H1 (cell line): ENCODE measurements at regions not wholly inside any gene's neighbourhood (a gene's known extent, or its start where the extent isn't known, plus 50 kb on each side); places are given as distances from the start of the nearest gene placed in this dataset.

Source experiments
- CTCF ChIA-PET: fragments of 300-600 bp; sonication (Branson Sonifier 250); formaldehyde crosslinking; loops from one replicate; lab custom pipeline; 2021; ENCODE audit not compliant: partially characterized antibody; lab: Charles Lee
- POLR2A ChIA-PET: fragments of 300-600 bp; sonication (Branson Sonifier 250); formaldehyde crosslinking; loops from one replicate; lab custom pipeline; 2021; ENCODE audit warnings: inconsistent platforms; ENCODE audit not compliant: partially characterized antibody; lab: Charles Lee
- DNase-seq, 2 experiments: peaks; one replicate each; pipeline versions ENCODE4 v3.0.0 to v3.0.0-alpha.2; 2010 to 2022; ENCODE audit warnings: low spot score in 2 of 2, low read depth in 1 of 2, mixed read lengths in 1 of 2
- FAIRE-seq: peaks from 2 replicates; lab custom pipeline; 2011; peaks lifted over from hg19 to GRCh38; lab: Jason Lieb, UNC
- H2AFZ ChIP-seq: 2 replicates; pipeline ENCODE4 v1.8.1; 2012; ENCODE audit warnings: low read length, inconsistent platforms
- H2AK5ac ChIP-seq: 2 replicates; pipeline ENCODE4 v1.6.1; 2013; ENCODE audit warnings: low read depth, low read length
- H2BK120ac ChIP-seq: replicated peaks from 2 replicates; pipeline ENCODE3; 2013; ENCODE audit warnings: low read depth, low read length, inconsistent platforms
- H2BK12ac ChIP-seq: 2 replicates; pipeline ENCODE4 v1.6.1; 2013; ENCODE audit warnings: low read depth, low read length
- H2BK15ac ChIP-seq: 2 replicates; pipeline ENCODE4 v1.6.1; 2013; ENCODE audit warnings: low read length
- H2BK20ac ChIP-seq: 2 replicates; pipeline ENCODE4 v1.6.1; 2013; ENCODE audit warnings: low read length
- H2BK5ac ChIP-seq: 2 replicates; pipeline ENCODE4 v1.6.1; 2013; ENCODE audit warnings: low read depth, low read length
- H3K14ac ChIP-seq: 2 replicates; pipeline ENCODE4 v1.6.1; 2013; ENCODE audit warnings: inconsistent platforms; ENCODE audit not compliant: insufficient read length
- H3K18ac ChIP-seq: 2 replicates; pipeline ENCODE4 v1.6.1; 2013; ENCODE audit warnings: low read length; ENCODE audit errors: extremely low read depth
- H3K23ac ChIP-seq: 2 replicates; pipeline ENCODE4 v1.6.1; 2013; ENCODE audit warnings: inconsistent platforms; ENCODE audit not compliant: insufficient read length
- H3K23me2 ChIP-seq: 2 replicates; pipeline ENCODE4 v1.6.1; 2013; ENCODE audit warnings: low read depth, low read length
- H3K27ac ChIP-seq: 2 replicates; pipeline ENCODE4 v1.6.1; 2011; ENCODE audit warnings: low read depth, low read length, inconsistent platforms
- H3K27me3 ChIP-seq, 4 experiments: replicated peaks in 1 of 4; 1 replicate in 1 of 4; 2 replicates in 3 of 4; pipeline versions ENCODE4 v1.6.1 to v1.8.1; 2011 to 2013; ENCODE audit warnings: low read length in 3 of 4, mild to moderate bottlenecking in 3 of 4, inconsistent platforms in 2 of 4, mixed read lengths in 2 of 4, moderate library complexity in 1 of 4; ENCODE audit not compliant: control insufficient read depth in 3 of 4, insufficient read depth in 3 of 4; ENCODE audit errors: extremely low read depth in 1 of 4
- H3K36me3 ChIP-seq, 4 experiments: 2 replicates each; pipeline versions ENCODE4 v1.6.1 to v1.8.1; 2011 to 2013; ENCODE audit warnings: mild to moderate bottlenecking in 4 of 4, low read length in 3 of 4, moderate library complexity in 2 of 4, control low read depth in 1 of 4, inconsistent platforms in 1 of 4; ENCODE audit not compliant: insufficient read depth in 4 of 4, control insufficient read depth in 2 of 4
- H3K4ac ChIP-seq: replicated peaks from 2 replicates; pipeline ENCODE3; 2013; ENCODE audit warnings: low read length, low read depth, mixed read lengths, inconsistent platforms; ENCODE audit not compliant: insufficient read length
- H3K4me1 ChIP-seq, 4 experiments: replicated peaks in 1 of 4; 1 replicate in 1 of 4; 2 replicates in 3 of 4; pipeline versions ENCODE4 v1.6.1 to v1.8.1; 2011 to 2013; ENCODE audit warnings: low read length in 3 of 4, inconsistent platforms in 2 of 4, mixed read lengths in 1 of 4; ENCODE audit not compliant: insufficient read depth in 4 of 4, control insufficient read depth in 3 of 4
- H3K4me2 ChIP-seq, 2 experiments: 2 replicates each; pipeline versions ENCODE4 v1.6.1 to v1.8.1; 2011 to 2013; ENCODE audit warnings: low read depth in 2 of 2, low read length in 2 of 2, control low read depth in 1 of 2, inconsistent platforms in 1 of 2, mild to moderate bottlenecking in 1 of 2; ENCODE audit not compliant: insufficient read depth in 1 of 2
- H3K4me3 ChIP-seq, 4 experiments: fragments of 200-600, 300-600 bp in 1 of 4; sonication (generic), shearing (Covaris generic), sonication (Bioruptor Twin) in 1 of 4; 2 replicates each; pipeline versions ENCODE4 v1.5.1 to v1.8.1; 2011 to 2016; ENCODE audit warnings: low read length in 4 of 4, low read depth in 3 of 4, control low read depth in 2 of 4, inconsistent platforms in 2 of 4, mild to moderate bottlenecking in 2 of 4, mixed read lengths in 1 of 4, moderate library complexity in 1 of 4; ENCODE audit not compliant: insufficient read depth in 2 of 4; ENCODE audit errors: extremely low read depth in 1 of 4
- H3K56ac ChIP-seq: replicated peaks from 2 replicates; pipeline ENCODE3; 2013; ENCODE audit warnings: low read depth, mild to moderate bottlenecking, mixed read lengths, low read length, inconsistent platforms; ENCODE audit not compliant: insufficient read length
- H3K79me1 ChIP-seq: 2 replicates; pipeline ENCODE4 v1.6.1; 2013; ENCODE audit warnings: low read depth, low read length, control low read depth
- H3K79me2 ChIP-seq, 2 experiments: 2 replicates each; pipeline versions ENCODE4 v1.6.1 to v1.8.1; 2012 to 2013; ENCODE audit warnings: low read length in 2 of 2, mild to moderate bottlenecking in 2 of 2, inconsistent platforms in 1 of 2; ENCODE audit not compliant: insufficient read depth in 2 of 2, control insufficient read depth in 1 of 2
- H3K9ac ChIP-seq, 4 experiments: replicated peaks in 1 of 4; 1 replicate in 1 of 4; 2 replicates in 3 of 4; pipeline versions ENCODE4 v1.6.1 to v1.8.1; 2011 to 2013; ENCODE audit warnings: low read depth in 3 of 4, low read length in 3 of 4, control low read depth in 2 of 4, mild to moderate bottlenecking in 2 of 4, moderate library complexity in 2 of 4, inconsistent platforms in 1 of 4; ENCODE audit errors: extremely low read depth in 1 of 4
- H3K9me3 ChIP-seq, 2 experiments: 2 replicates each; pipeline versions ENCODE4 v1.6.1 to v1.8.1; 2012 to 2013; ENCODE audit warnings: mild to moderate bottlenecking in 2 of 2, moderate library complexity in 2 of 2, control low read depth in 1 of 2, inconsistent platforms in 1 of 2, low read depth in 1 of 2, low read length in 1 of 2, mixed read lengths in 1 of 2; ENCODE audit not compliant: insufficient read depth in 2 of 2
- H4K20me1 ChIP-seq, 2 experiments: replicated peaks in 1 of 2; 2 replicates each; pipeline versions ENCODE3 to v1.8.1; 2011 to 2013; ENCODE audit warnings: inconsistent platforms in 2 of 2, low read length in 2 of 2, mild to moderate bottlenecking in 1 of 2; ENCODE audit not compliant: insufficient read depth in 2 of 2, control insufficient read depth in 1 of 2
- H4K5ac ChIP-seq: 2 replicates; pipeline ENCODE4 v1.6.1; 2013; ENCODE audit warnings: low read length, low read depth, mixed read lengths, inconsistent platforms; ENCODE audit not compliant: insufficient read length
- H4K8ac ChIP-seq: 2 replicates; pipeline ENCODE4 v1.8.0; 2013; ENCODE audit warnings: mild to moderate bottlenecking, moderate library complexity, low read length, inconsistent platforms; ENCODE audit not compliant: insufficient read depth; ENCODE audit errors: extremely low read depth
- H4K91ac ChIP-seq: replicated peaks from 2 replicates; pipeline ENCODE3; 2013; ENCODE audit warnings: low read length, mixed read lengths, inconsistent platforms; ENCODE audit not compliant: insufficient read length
- ATF2 ChIP-seq: IDR thresholded peaks from 2 replicates; pipeline ENCODE4 v1.6.1; 2012; ENCODE audit warnings: low read length, inconsistent platforms
- BCL11A ChIP-seq, 2 experiments: IDR thresholded peaks; one replicate each; pipeline ENCODE4 v1.6.1; 2011; ENCODE audit warnings: low read depth in 2 of 2, low read length in 2 of 2, mild to moderate bottlenecking in 2 of 2
- CHD1 ChIP-seq: IDR thresholded peaks from 2 replicates; pipeline ENCODE4 v1.6.1; 2012; ENCODE audit warnings: low read depth, low read length, improper control_type of control experiment
- E2F6 ChIP-seq: IDR thresholded peaks from 2 replicates; pipeline ENCODE4 v1.6.1; 2012; ENCODE audit warnings: inconsistent platforms
- GTF2F1 ChIP-seq: IDR thresholded peaks from 2 replicates; pipeline ENCODE4 v1.6.1; 2012; ENCODE audit warnings: low read depth, low read length, improper control_type of control experiment, borderline replicate concordance
- KDM1A ChIP-seq: fragments of 200-600, 300-600 bp; sonication (generic); IDR thresholded peaks from 2 replicates; pipeline ENCODE4 v1.7.1; 2016; ENCODE audit warnings: mild to moderate bottlenecking, low read length, borderline replicate concordance
- RFX5 ChIP-seq: IDR thresholded peaks from 2 replicates; pipeline ENCODE4 v1.6.1; 2011; ENCODE audit warnings: low read depth, low read length, improper control_type of control experiment, borderline replicate concordance
- RNF2 ChIP-seq: fragments of 200-900, 300-1000 bp; sonication (generic); IDR thresholded peaks from 2 replicates; pipeline ENCODE4 v1.7.1; 2016; ENCODE audit warnings: borderline replicate concordance, low read depth, mild to moderate bottlenecking, antibody characterized with exemption, low read length; ENCODE audit not compliant: poor library complexity, severe bottlenecking; ENCODE audit errors: missing control alignments
- SIN3A ChIP-seq, 2 experiments: IDR thresholded peaks in 1 of 2; conservative IDR thresholded peaks in 1 of 2; 2 replicates each; pipeline ENCODE4 v1.6.1; 2011 to 2012; ENCODE audit warnings: low read length in 2 of 2, improper control_type of control experiment in 1 of 2, low read depth in 1 of 2, mild to moderate bottlenecking in 1 of 2
- SIRT6 ChIP-seq: IDR thresholded peaks from one replicate; pipeline ENCODE4 v1.7.1; 2012; ENCODE audit warnings: low read length, inconsistent platforms
- YY1 ChIP-seq: IDR thresholded peaks from 2 replicates; pipeline ENCODE4 v1.6.1; 2011; ENCODE audit warnings: low read depth, mild to moderate bottlenecking, low read length
- WGBS, 2 experiments: shearing (Covaris generic) in 1 of 2; methylation state at CpG; one replicate each; pipeline versions ENCODE4 v1.1.6 to v1.1.7; 2013 to 2015; ENCODE audit warnings: low lambda C conversion rate in 2 of 2, mixed read lengths in 2 of 2, inconsistent platforms in 1 of 2, low coverage in 1 of 2, missing lambda C conversion rate in 1 of 2; ENCODE audit not compliant: insufficient replicate concordance in 2 of 2, insufficient coverage in 1 of 2, insufficient read length in 1 of 2; ENCODE audit errors: extremely low coverage in 1 of 2, missing lambda C conversion rate in 1 of 2; 5-methylcytosine and 5-hydroxymethylcytosine counted together

- no peak overlapping the region for H2BK20ac ChIP-seq
- H3K14ac ChIP-seq = no peak overlapping the region
- POLR2A ChIA-PET = no interaction called here
- DNase-seq (no peak), FAIRE-seq (no peak)
- H3K4ac ChIP-seq = no peak overlapping the region
- H3K4me2 ChIP-seq = no peak overlapping the region
- H2BK15ac ChIP-seq = no peak overlapping the region
- CTCF ChIA-PET = no interaction called here
- H3K27ac ChIP-seq = no peak overlapping the region
- no peaks in the 10 kb centered on the region for H3K4me1 ChIP-seq
- H3K9me3 ChIP-seq = peaks cover 4 to 6% of the 10 kb centered on the region in 2 experiments; a peak in 1 of 4 replicates
- no peak overlapping the region for H4K5ac ChIP-seq
- no peaks in the 10 kb centered on the region for H3K36me3 ChIP-seq
- H3K27me3 ChIP-seq = no peaks in the 10 kb centered on the region
- H4K8ac ChIP-seq = no peak overlapping the region
- H3K56ac ChIP-seq = no peak overlapping the region
- H3K23me2 ChIP-seq = no peaks in the 10 kb centered on the region
- no peaks in the 10 kb centered on the region for H3K79me2 ChIP-seq
- no peak overlapping the region for H2BK120ac ChIP-seq
- H2BK12ac ChIP-seq = no peak overlapping the region
- no peak overlapping the region for H4K91ac ChIP-seq
- no peaks in the 10 kb centered on the region for H4K20me1 ChIP-seq
- H2BK5ac ChIP-seq = no peak overlapping the region
- no peak overlapping the region for H3K18ac ChIP-seq
- H2AK5ac ChIP-seq = no peak overlapping the region
- WGBS, 2 experiments = 85% methylated on average over 3 of the region's 3 CpGs; no CpG with 5 or more reads in 1 of the 2 experiments
- H2AFZ ChIP-seq = no peak overlapping the region
- no peaks in the 10 kb centered on the region for H3K79me1 ChIP-seq
- no peak for TF ChIP-seq KDM1A
- no peak for TF ChIP-seq RNF2
- TF ChIP-seq CHD1 = no peak
- no peak for TF ChIP-seq GTF2F1
- no peak for TF ChIP-seq ATF2
- no peak for TF ChIP-seq SIRT6
- TF ChIP-seq E2F6 = no peak
- TF ChIP-seq RFX5 = no peak
- no peak for TF ChIP-seq YY1
- no peak for TF ChIP-seq SIN3A (conservative IDR thresholded peaks at IDR 0.05 in 1 of 2, IDR thresholded peaks at IDR 0.05 in 1 of 2; ENCODE audit: low read depth in 1 of 2, low read length in 2 of 2)
- TF ChIP-seq BCL11A (IDR thresholded peaks at IDR 0.05; ENCODE audit: low read depth in 2 of 2, low read length in 2 of 2) = no peak
- TF ChIP-seq, all 59 proteins: peak for 0
- Histone ChIP-seq H3K23ac (no peak overlapping the region), H3K4me3 (no peak overlapping the region), H3K9ac (no peak overlapping the region)
Measured at GRCh38 chr2:149652526-149652925, 65.0 kb upstream of the MMADHC start.
